ENCODE measurements at regions not wholly inside any gene's neighbourhood (a gene's known extent, or its start where the extent isn't known, plus 50 kb on each side); places are given as distances from the start of the nearest gene placed in this dataset.

- Histone ChIP-seq H3K4me3 (ENCODE audit: low read depth, low read length) (no peak overlapping the region), H3K27me3 (ENCODE audit: control insufficient read depth, insufficient read depth, low read length) (no peaks in the 10 kb centered on the region), H3K36me3 (ENCODE audit: control insufficient read depth, insufficient read depth, low read length) (no peaks in the 10 kb centered on the region)
- FAIRE-seq (no peak), DNase-seq (ENCODE audit: low read depth) (no peak)
- no peak for TF ChIP-seq CTCF (IDR thresholded peaks at IDR 0.05; ENCODE audit: insufficient read depth, low read length, severe bottlenecking)
Measured at GRCh38 chr5:29777373-29777772, 1416.1 kb upstream of the CDH6 start.

- FAIRE-seq, result no peak
- H3K4me3 ChIP-seq (ENCODE audit: low read depth, low read length), result no peak overlapping the region
- H3K27me3 ChIP-seq (ENCODE audit: control insufficient read depth, insufficient read depth, low read length), result no peaks in the 10 kb centered on the region
- H3K36me3 ChIP-seq (ENCODE audit: control insufficient read depth, insufficient read depth, low read length), result no peaks in the 10 kb centered on the region
- TF ChIP-seq CTCF (IDR thresholded peaks at IDR 0.05; ENCODE audit: insufficient read depth, low read length, severe bottlenecking), result no peak
- DNase-seq (ENCODE audit: low read depth), result no peak
Measured at GRCh38 chr5:29770936-29771335, 1422.5 kb upstream of the CDH6 start.

GRCh38 chr5:29769474-29769873 lies 1424.0 kb upstream of the CDH6 start:
- DNase-seq (ENCODE audit: low read depth) (no peak), FAIRE-seq (no peak)
- no peak for TF ChIP-seq CTCF (IDR thresholded peaks at IDR 0.05; ENCODE audit: insufficient read depth, low read length, severe bottlenecking)
- H3K36me3 ChIP-seq (ENCODE audit: control insufficient read depth, insufficient read depth, low read length), result no peaks in the 10 kb centered on the region
- no peaks in the 10 kb centered on the region for H3K27me3 ChIP-seq (ENCODE audit: control insufficient read depth, insufficient read depth, low read length)
- H3K4me3 ChIP-seq (ENCODE audit: low read depth, low read length), result no peak overlapping the region

- DNase-seq (ENCODE audit: low read depth) (no peak), FAIRE-seq (no peak)
- Histone ChIP-seq H3K36me3 (ENCODE audit: control insufficient read depth, insufficient read depth, low read length) (no peaks in the 10 kb centered on the region), H3K27me3 (ENCODE audit: control insufficient read depth, insufficient read depth, low read length) (no peaks in the 10 kb centered on the region), H3K4me3 (ENCODE audit: low read depth, low read length) (no peak overlapping the region)
- TF ChIP-seq CTCF (IDR thresholded peaks at IDR 0.05; ENCODE audit: insufficient read depth, low read length, severe bottlenecking), result no peak
Measured at GRCh38 chr5:29758986-29759421, 1434.5 kb upstream of the CDH6 start.

- FAIRE-seq, result no peak
- no peak for DNase-seq (ENCODE audit: low read depth)
- Histone ChIP-seq H3K4me3 (ENCODE audit: low read depth, low read length) (no peak overlapping the region), H3K36me3 (ENCODE audit: control insufficient read depth, insufficient read depth, low read length) (no peaks in the 10 kb centered on the region), H3K27me3 (ENCODE audit: control insufficient read depth, insufficient read depth, low read length) (no peaks in the 10 kb centered on the region)
- no peak for TF ChIP-seq CTCF (IDR thresholded peaks at IDR 0.05; ENCODE audit: insufficient read depth, low read length, severe bottlenecking)
Measured at GRCh38 chr5:29750453-29750852, 1443.0 kb upstream of the CDH6 start.

GRCh38 chr5:29744618-29745017 lies 1448.9 kb upstream of the CDH6 start:
- Histone ChIP-seq H3K27me3 (ENCODE audit: control insufficient read depth, insufficient read depth, low read length) (no peaks in the 10 kb centered on the region), H3K36me3 (ENCODE audit: control insufficient read depth, insufficient read depth, low read length) (no peaks in the 10 kb centered on the region), H3K4me3 (ENCODE audit: low read depth, low read length) (no peak overlapping the region)
- TF ChIP-seq CTCF (IDR thresholded peaks at IDR 0.05; ENCODE audit: insufficient read depth, low read length, severe bottlenecking), result no peak
- no peak for FAIRE-seq
- no peak for DNase-seq (ENCODE audit: low read depth)
